Bronchial epithelial cell (primary cell): ENCODE measurements at regions not wholly inside any gene's neighbourhood (a gene's known extent, or its start where the extent isn't known, plus 50 kb on each side); places are given as distances from the start of the nearest gene placed in this dataset.

Source experiments
- DNase-seq: peaks from one replicate; pipeline ENCODE4 v3.0.0-alpha.2; 2010; ENCODE audit warnings: low read depth
- FAIRE-seq: peaks from 2 replicates; lab custom pipeline; 2011; peaks lifted over from hg19 to GRCh38; lab: Jason Lieb, UNC
- H3K27me3 ChIP-seq: 2 replicates; pipeline ENCODE4 v1.5.1; 2011; ENCODE audit warnings: low read length; ENCODE audit not compliant: control insufficient read depth, insufficient read depth
- H3K36me3 ChIP-seq: 2 replicates; pipeline ENCODE4 v1.5.1; 2011; ENCODE audit warnings: low read length; ENCODE audit not compliant: control insufficient read depth, insufficient read depth
- H3K4me3 ChIP-seq: 2 replicates; pipeline ENCODE4 v1.5.1; 2011; ENCODE audit warnings: mild to moderate bottlenecking, low read depth, low read length, control low read depth
- TF ChIP-seq, protein P1 (sequence below): IDR thresholded peaks from 2 replicates; pipeline ENCODE4 v1.5.1; 2011; ENCODE audit warnings: mild to moderate bottlenecking, moderate library complexity, low read length, control low read depth, inconsistent platforms; ENCODE audit not compliant: insufficient read depth, severe bottlenecking

GRCh38 chr4:186948361-186949242 lies 224.9 kb upstream of the FAT1 start:
- no peaks in the 10 kb centered on the region for H3K36me3 ChIP-seq
- FAIRE-seq, result no peak
- no peak for DNase-seq
- H3K4me3 ChIP-seq, result no peak overlapping the region
- TF ChIP-seq, protein P1, sequence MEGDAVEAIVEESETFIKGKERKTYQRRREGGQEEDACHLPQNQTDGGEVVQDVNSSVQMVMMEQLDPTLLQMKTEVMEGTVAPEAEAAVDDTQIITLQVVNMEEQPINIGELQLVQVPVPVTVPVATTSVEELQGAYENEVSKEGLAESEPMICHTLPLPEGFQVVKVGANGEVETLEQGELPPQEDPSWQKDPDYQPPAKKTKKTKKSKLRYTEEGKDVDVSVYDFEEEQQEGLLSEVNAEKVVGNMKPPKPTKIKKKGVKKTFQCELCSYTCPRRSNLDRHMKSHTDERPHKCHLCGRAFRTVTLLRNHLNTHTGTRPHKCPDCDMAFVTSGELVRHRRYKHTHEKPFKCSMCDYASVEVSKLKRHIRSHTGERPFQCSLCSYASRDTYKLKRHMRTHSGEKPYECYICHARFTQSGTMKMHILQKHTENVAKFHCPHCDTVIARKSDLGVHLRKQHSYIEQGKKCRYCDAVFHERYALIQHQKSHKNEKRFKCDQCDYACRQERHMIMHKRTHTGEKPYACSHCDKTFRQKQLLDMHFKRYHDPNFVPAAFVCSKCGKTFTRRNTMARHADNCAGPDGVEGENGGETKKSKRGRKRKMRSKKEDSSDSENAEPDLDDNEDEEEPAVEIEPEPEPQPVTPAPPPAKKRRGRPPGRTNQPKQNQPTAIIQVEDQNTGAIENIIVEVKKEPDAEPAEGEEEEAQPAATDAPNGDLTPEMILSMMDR, result peak; percentile 26
- no peaks in the 10 kb centered on the region for H3K27me3 ChIP-seq

- DNase-seq (no peak), FAIRE-seq (no peak)
These were observed 226.2 kb upstream of the FAT1 start for GRCh38 chr4:186949847-186950246.

DNA sequence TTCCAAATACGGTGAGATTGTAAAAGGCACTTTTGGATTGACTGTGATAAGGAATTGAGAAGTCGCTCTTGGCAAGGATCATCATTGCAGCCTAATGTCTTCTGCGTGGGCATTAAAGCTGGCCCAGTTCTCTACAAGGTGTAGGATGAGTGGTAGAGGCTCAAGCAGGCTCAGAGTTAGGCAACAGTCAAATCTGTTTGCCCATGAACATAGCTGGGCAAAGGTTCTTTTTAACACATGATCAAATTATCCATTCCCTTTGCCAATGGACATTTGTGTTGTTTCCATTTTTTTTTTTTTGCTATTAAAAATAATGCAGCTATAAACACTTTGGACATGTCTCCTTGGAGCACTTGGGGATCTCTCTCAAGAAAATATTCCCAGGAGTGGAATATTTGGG lies 229.1 kb upstream of the FAT1 start:
- TF ChIP-seq, protein P1, result no peak
- no peaks in the 10 kb centered on the region for H3K36me3 ChIP-seq

More at GRCh38 chr4:186949847-186950246, 226.2 kb upstream of the FAT1 start:
- no peaks in the 10 kb centered on the region for H3K27me3 ChIP-seq
- no peak overlapping the region for H3K4me3 ChIP-seq
- TF ChIP-seq, protein P1, result no peak
- no peaks in the 10 kb centered on the region for H3K36me3 ChIP-seq

DNA sequence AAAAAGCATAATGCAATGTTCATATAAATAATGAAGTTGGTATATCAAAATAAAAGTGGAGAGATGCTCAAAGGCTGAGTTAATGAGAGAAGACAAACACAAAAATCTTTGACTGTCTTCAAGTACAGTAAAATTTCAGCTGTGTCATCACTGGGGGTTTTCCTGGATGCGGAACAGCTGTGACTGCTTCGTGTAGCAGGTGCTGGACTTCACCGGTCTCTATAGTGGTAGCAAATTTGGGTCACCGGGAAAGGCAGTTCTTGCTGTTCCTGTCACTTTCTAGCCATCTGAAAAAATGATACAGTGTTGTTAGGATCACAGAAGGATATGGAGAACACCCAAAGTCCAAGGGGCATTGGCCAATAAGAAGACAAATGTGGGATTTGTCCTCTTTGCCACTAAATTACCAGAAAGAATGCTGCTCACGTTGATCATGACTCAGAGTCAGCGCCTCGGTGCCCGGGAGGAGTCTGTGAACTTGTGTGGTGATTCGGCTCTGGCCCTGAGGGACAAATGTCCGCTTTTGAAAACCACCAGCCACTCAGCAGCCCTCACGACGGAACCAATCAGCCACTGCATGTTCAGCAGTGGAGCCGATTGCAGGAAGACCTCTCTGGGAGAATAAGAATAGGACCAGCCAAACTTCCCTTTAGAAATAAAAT lies 230.1 kb upstream of the FAT1 start:
- TF ChIP-seq, protein P1, result no peak
- FAIRE-seq, result no peak
- Histone ChIP-seq H3K36me3 (no peaks in the 10 kb centered on the region), H3K4me3 (no peak overlapping the region), H3K27me3 (no peaks in the 10 kb centered on the region)
- DNase-seq, result no peak

More for the DNA sequence above, 229.1 kb upstream of the FAT1 start:
- DNase-seq (no peak), FAIRE-seq (peak; percentile 36)
- Histone ChIP-seq H3K4me3 (no peak overlapping the region), H3K27me3 (no peaks in the 10 kb centered on the region)

GRCh38 chr4:186954509-186954908 lies 230.9 kb upstream of the FAT1 start:
- DNase-seq, result no peak
- Histone ChIP-seq H3K4me3 (no peak overlapping the region), H3K27me3 (no peaks in the 10 kb centered on the region), H3K36me3 (no peaks in the 10 kb centered on the region)
- TF ChIP-seq, protein P1, result no peak
- no peak for FAIRE-seq
